Skeletal muscle satellite cell (primary cell): ENCODE measurements at regions not wholly inside any gene's neighbourhood (a gene's known extent, or its start where the extent isn't known, plus 50 kb on each side); places are given as distances from the start of the nearest gene placed in this dataset.

Source experiments
- H3K27me3 ChIP-seq: 2 replicates; pipeline ENCODE4 v1.7.0; 2013; ENCODE audit warnings: low read length; ENCODE audit not compliant: control insufficient read depth, insufficient read depth
- H3K36me3 ChIP-seq: 2 replicates; pipeline ENCODE4 v1.7.0; 2013; ENCODE audit warnings: mild to moderate bottlenecking, control low read depth, low read length; ENCODE audit not compliant: insufficient read depth
- H3K4me1 ChIP-seq: 2 replicates; pipeline ENCODE4 v1.7.0; 2013; ENCODE audit warnings: low read length; ENCODE audit not compliant: control insufficient read depth, insufficient read depth
- H3K4me2 ChIP-seq: 2 replicates; pipeline ENCODE4 v1.7.0; 2013; ENCODE audit warnings: mild to moderate bottlenecking, low read length
- H3K4me3 ChIP-seq: 2 replicates; pipeline ENCODE4 v1.7.0; 2013; ENCODE audit warnings: low read length
- H3K9ac ChIP-seq: 2 replicates; pipeline ENCODE4 v1.7.0; 2013; ENCODE audit warnings: mild to moderate bottlenecking, low read depth, low read length, moderate library complexity
- H3K9me3 ChIP-seq: replicated peaks from 2 replicates; pipeline ENCODE4 v1.7.0; 2013; ENCODE audit warnings: mild to moderate bottlenecking, control low read depth, low read length

GRCh38 chr11:79794484-79795393 lies 353.9 kb upstream of the TENM4 start:
- Histone ChIP-seq H3K27me3 (no peaks in the 10 kb centered on the region), H3K9me3 (no peaks in the 10 kb centered on the region), H3K36me3 (no peaks in the 10 kb centered on the region), H3K4me1 (no peaks in the 10 kb centered on the region), H3K4me2 (no peak overlapping the region), H3K9ac (no peak overlapping the region), H3K4me3 (no peak overlapping the region)

GRCh38 chr11:79794057-79794456 lies 353.2 kb upstream of the TENM4 start:
- Histone ChIP-seq H3K27me3 (no peaks in the 10 kb centered on the region), H3K4me3 (no peak overlapping the region), H3K4me1 (no peaks in the 10 kb centered on the region), H3K4me2 (no peak overlapping the region), H3K9me3 (no peaks in the 10 kb centered on the region), H3K9ac (no peak overlapping the region), H3K36me3 (no peaks in the 10 kb centered on the region)

- Histone ChIP-seq H3K4me3 (no peak overlapping the region), H3K9me3 (no peaks in the 10 kb centered on the region), H3K4me2 (no peak overlapping the region), H3K4me1 (no peaks in the 10 kb centered on the region), H3K36me3 (no peaks in the 10 kb centered on the region), H3K9ac (no peak overlapping the region), H3K27me3 (peaks cover 3% of the 10 kb centered on the region)
These were observed 346.1 kb upstream of the TENM4 start for GRCh38 chr11:79786961-79787360.

- Histone ChIP-seq H3K4me1 (no peaks in the 10 kb centered on the region), H3K4me3 (no peak overlapping the region), H3K9ac (no peak overlapping the region), H3K27me3 (peaks cover 3% of the 10 kb centered on the region), H3K36me3 (no peaks in the 10 kb centered on the region), H3K4me2 (no peak overlapping the region), H3K9me3 (no peaks in the 10 kb centered on the region)
These were observed 343.0 kb upstream of the TENM4 start for GRCh38 chr11:79783833-79784232.

- H3K27me3 ChIP-seq = no peaks in the 10 kb centered on the region
- H3K4me3 ChIP-seq = no peak overlapping the region
- H3K4me2 ChIP-seq = no peak overlapping the region
- H3K36me3 ChIP-seq = no peaks in the 10 kb centered on the region
- no peaks in the 10 kb centered on the region for H3K9me3 ChIP-seq
- H3K4me1 ChIP-seq = no peaks in the 10 kb centered on the region
- no peak overlapping the region for H3K9ac ChIP-seq
These were observed 327.5 kb upstream of the TENM4 start for GRCh38 chr11:79768343-79768742.

- Histone ChIP-seq H3K9me3 (no peaks in the 10 kb centered on the region), H3K4me1 (no peaks in the 10 kb centered on the region), H3K4me3 (no peak overlapping the region), H3K27me3 (no peaks in the 10 kb centered on the region), H3K36me3 (no peaks in the 10 kb centered on the region), H3K4me2 (no peak overlapping the region), H3K9ac (no peak overlapping the region)
These were observed 321.6 kb upstream of the TENM4 start for GRCh38 chr11:79762279-79762921.

GRCh38 chr11:79758325-79758724 lies 317.5 kb upstream of the TENM4 start:
- Histone ChIP-seq H3K9me3 (no peaks in the 10 kb centered on the region), H3K4me2 (no peak overlapping the region), H3K36me3 (no peaks in the 10 kb centered on the region), H3K27me3 (no peaks in the 10 kb centered on the region), H3K4me1 (no peaks in the 10 kb centered on the region), H3K4me3 (no peak overlapping the region), H3K9ac (no peak overlapping the region)

GRCh38 chr11:79747406-79747805 lies 306.6 kb upstream of the TENM4 start:
- no peaks in the 10 kb centered on the region for H3K4me1 ChIP-seq
- no peak overlapping the region for H3K4me2 ChIP-seq
- H3K9ac ChIP-seq = no peak overlapping the region
- H3K27me3 ChIP-seq = peaks cover 3% of the 10 kb centered on the region
- H3K36me3 ChIP-seq = no peaks in the 10 kb centered on the region
- H3K9me3 ChIP-seq = no peaks in the 10 kb centered on the region
- no peak overlapping the region for H3K4me3 ChIP-seq

- H3K27me3 ChIP-seq = peaks cover 3% of the 10 kb centered on the region
- H3K4me3 ChIP-seq = no peak overlapping the region
- no peak overlapping the region for H3K9ac ChIP-seq
- H3K9me3 ChIP-seq = no peaks in the 10 kb centered on the region
- H3K36me3 ChIP-seq = no peaks in the 10 kb centered on the region
- no peaks in the 10 kb centered on the region for H3K4me1 ChIP-seq
- H3K4me2 ChIP-seq = no peak overlapping the region
These were observed 304.1 kb upstream of the TENM4 start for GRCh38 chr11:79744941-79745340.

GRCh38 chr11:79742176-79742575 lies 301.3 kb upstream of the TENM4 start:
- Histone ChIP-seq H3K4me1 (no peaks in the 10 kb centered on the region), H3K4me2 (no peak overlapping the region), H3K36me3 (no peaks in the 10 kb centered on the region), H3K9me3 (no peaks in the 10 kb centered on the region), H3K27me3 (no peaks in the 10 kb centered on the region), H3K4me3 (no peak overlapping the region), H3K9ac (no peak overlapping the region)

GRCh38 chr11:79739591-79739990 lies 298.8 kb upstream of the TENM4 start:
- H3K9ac ChIP-seq = no peak overlapping the region
- H3K9me3 ChIP-seq = no peaks in the 10 kb centered on the region
- no peaks in the 10 kb centered on the region for H3K4me1 ChIP-seq
- H3K4me2 ChIP-seq = no peak overlapping the region
- no peaks in the 10 kb centered on the region for H3K27me3 ChIP-seq
- no peak overlapping the region for H3K4me3 ChIP-seq
- H3K36me3 ChIP-seq = no peaks in the 10 kb centered on the region

GRCh38 chr11:79727221-79727620 lies 286.4 kb upstream of the TENM4 start:
- Histone ChIP-seq H3K4me1 (no peaks in the 10 kb centered on the region), H3K9me3 (no peaks in the 10 kb centered on the region), H3K27me3 (no peaks in the 10 kb centered on the region), H3K4me2 (no peak overlapping the region), H3K9ac (no peak overlapping the region), H3K36me3 (no peaks in the 10 kb centered on the region), H3K4me3 (no peak overlapping the region)
